HepG2 (cell line): ENCODE measurements at regions not wholly inside any gene's neighbourhood (a gene's known extent, or its start where the extent isn't known, plus 50 kb on each side); places are given as distances from the start of the nearest gene placed in this dataset.

Experiments used
- ATAC-seq: fragments of 200-7000 bp; cut with Tn5 transposase; 3 replicates; pipeline ENCODE4 v1.9.1; 2020; ENCODE audit warnings: mild to moderate bottlenecking, moderate library complexity
- BruUV-seq: library from RNA; stranded (reverse); fragments of 400-500 nt; replicated peaks from 2 replicates; lab custom pipeline; 2021; lab: Mats Ljungman, UMichigan
- CTCF ChIA-PET: fragments of 300-600 bp; formaldehyde crosslinking; extraction: SDS; loops from one replicate; lab custom pipeline; 2021; ENCODE audit warnings: low total read pairs, inconsistent platforms, low intra/inter-chr PET ratio; lab: Yijun Ruan, JAX
- POLR2A ChIA-PET: fragments of 350-600 bp; sonication (Branson Sonifier 250); formaldehyde crosslinking; loops from one replicate; lab custom pipeline; 2020; ENCODE audit warnings: antibody characterized with exemption, inconsistent platforms; lab: Yijun Ruan, JAX
- DNase-seq: peaks from one replicate; pipeline ENCODE4 v3.0.0-alpha.2; 2015; ENCODE audit warnings: low spot score
- FAIRE-seq: peaks from 3 replicates; lab custom pipeline; 2011; peaks lifted over from hg19 to GRCh38; lab: Jason Lieb, UNC
- H2AFZ ChIP-seq: one replicate; pipeline ENCODE4 v1.6.1; 2011; ENCODE audit warnings: low read length, inconsistent platforms
- H3K27ac ChIP-seq: fragments of 300-600 bp; 3 replicates; pipeline ENCODE4 v1.8.0; 2011; ENCODE audit warnings: mixed run types, mild to moderate bottlenecking, mixed read lengths, low read length, inconsistent platforms; ENCODE audit not compliant: insufficient read depth; ENCODE audit errors: extremely low read length
- H3K27me3 ChIP-seq, 2 experiments: fragments of 200-600 bp in 1 of 2; 2 replicates in 1 of 2; 3 replicates in 1 of 2; pipeline versions ENCODE4 v1.6.0 to v1.8.0; 2011; ENCODE audit warnings: low read length in 2 of 2, mild to moderate bottlenecking in 2 of 2, moderate library complexity in 2 of 2, inconsistent platforms in 1 of 2; ENCODE audit not compliant: insufficient read depth in 2 of 2, control insufficient read depth in 1 of 2
- H3K36me3 ChIP-seq, 2 experiments: fragments of 200-600 bp in 1 of 2; replicated peaks in 1 of 2; 2 replicates in 1 of 2; 3 replicates in 1 of 2; pipeline versions ENCODE4 v1.5.1 to v1.8.0; 2011; ENCODE audit warnings: low read length in 2 of 2, inconsistent platforms in 1 of 2; ENCODE audit not compliant: insufficient read depth in 2 of 2, control insufficient read depth in 1 of 2
- H3K4me1 ChIP-seq: 2 replicates; pipeline ENCODE4 v1.5.1; 2012; ENCODE audit warnings: low read length, inconsistent platforms; ENCODE audit not compliant: insufficient read depth
- H3K4me2 ChIP-seq: 2 replicates; pipeline ENCODE4 v1.6.0; 2011; ENCODE audit warnings: low read depth, low read length, inconsistent platforms
- H3K4me3 ChIP-seq, 3 experiments: fragments of 200-600 bp in 1 of 3; sonication (generic), shearing (Covaris generic) in 1 of 3; replicated peaks in 1 of 3; 2 replicates each; pipeline ENCODE4 v1.5.1; 2011 to 2016; ENCODE audit warnings: low read length in 3 of 3, inconsistent platforms in 2 of 3, low read depth in 2 of 3, mild to moderate bottlenecking in 2 of 3, control low read depth in 1 of 3, mixed read lengths in 1 of 3; ENCODE audit not compliant: insufficient read depth in 1 of 3
- H3K79me2 ChIP-seq: one replicate; pipeline ENCODE4 v1.6.1; 2011; ENCODE audit warnings: low read length, inconsistent platforms; ENCODE audit not compliant: insufficient read depth
- H3K9ac ChIP-seq: 2 replicates; pipeline ENCODE4 v1.6.0; 2011; ENCODE audit warnings: mild to moderate bottlenecking, low read depth, low read length, inconsistent platforms; ENCODE audit not compliant: insufficient read depth
- H3K9me3 ChIP-seq: 2 replicates; pipeline ENCODE4 v1.5.1; 2012; ENCODE audit warnings: mild to moderate bottlenecking, low read length
- H4K20me1 ChIP-seq: 2 replicates; pipeline ENCODE4 v1.6.0; 2011; ENCODE audit warnings: inconsistent platforms, mild to moderate bottlenecking, low read length, moderate library complexity; ENCODE audit not compliant: insufficient read depth
- HNF4A ChIP-seq: sonication (generic); formaldehyde crosslinking; IDR thresholded peaks from 2 replicates; pipeline ENCODE4 v1.4.0; 2020; ENCODE audit warnings: missing genetic modification reagents
- HNRNPH1 ChIP-seq: fragments of 200-400 bp; formaldehyde crosslinking; optimal IDR thresholded peaks from 2 replicates; pipeline ENCODE3; 2017; ENCODE audit warnings: mild to moderate bottlenecking, low read depth, low read length
- MZF1 ChIP-seq: sonication (generic); formaldehyde crosslinking; IDR thresholded peaks from 2 replicates; pipeline ENCODE4 v1.8.1; 2023; ENCODE audit warnings: mild to moderate bottlenecking, missing genetic modification reagents, borderline replicate concordance
- SP5 ChIP-seq: IDR thresholded peaks from 2 replicates; pipeline ENCODE4 v1.6.1; 2016; ENCODE audit warnings: low read depth, borderline replicate concordance
- SRSF9 ChIP-seq: fragments of 200-400 bp; formaldehyde crosslinking; IDR thresholded peaks from 2 replicates; pipeline ENCODE4 v1.6.1; 2018; ENCODE audit warnings: borderline replicate concordance, mild to moderate bottlenecking, low read depth, low read length; ENCODE audit not compliant: insufficient read depth, poor library complexity, severe bottlenecking
- WGBS: methylation state at CpG from one replicate; pipeline ENCODE4 v1.1.6; 2017; ENCODE audit warnings: low lambda C conversion rate; 5-methylcytosine and 5-hydroxymethylcytosine counted together
- in situ Hi-C: cut with HindIII; loops from 2 replicates; pipeline ENCODE4 v1.10.0; 2017; ENCODE audit warnings: low pct_unique_long_range_greater_than_20kb; ENCODE audit not compliant: extremely low pct_ligation_motif_present
- intact Hi-C: fragments of 100-400 bp; cut with micrococcal nuclease; formaldehyde crosslinking; loops from one replicate; pipeline ENCODE4 v1.10.0; 2022; ENCODE audit not compliant: unreplicated experiment
- TF ChIP-seq, protein P1 (sequence below): sonication (generic); formaldehyde crosslinking; IDR thresholded peaks from 2 replicates; pipeline ENCODE4 v1.5.0; 2020; ENCODE audit warnings: mild to moderate bottlenecking, missing genetic modification reagents, moderate library complexity

DNA sequence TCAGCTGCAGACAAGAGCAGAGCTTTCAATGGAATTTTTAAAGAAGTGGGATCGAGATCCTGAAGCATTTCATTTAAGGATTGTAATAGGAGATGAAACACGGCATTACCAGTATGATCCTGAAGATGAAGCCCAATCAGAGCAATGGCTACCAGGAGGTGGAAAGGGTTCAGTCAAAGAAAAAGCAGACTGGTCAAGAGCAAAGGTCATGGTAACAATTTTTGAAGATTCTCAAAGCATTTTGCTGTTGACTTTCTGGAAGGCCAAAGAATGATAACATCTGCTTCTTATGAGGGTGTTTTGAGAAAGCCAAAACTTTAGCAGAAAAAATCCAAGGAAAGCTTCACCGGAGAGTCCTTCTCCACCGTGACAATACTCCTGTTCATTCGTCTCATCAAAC lies 204.3 kb upstream of the EEA1 start:
- no peak for ATAC-seq
- Histone ChIP-seq H3K36me3 (no peaks in the 10 kb centered on the region), H4K20me1 (no peaks in the 10 kb centered on the region), H3K4me2 (no peak overlapping the region), H3K79me2 (no peaks in the 10 kb centered on the region), H3K4me3 (no peak overlapping the region), H2AFZ (no peak overlapping the region), H3K27me3 (no peaks in the 10 kb centered on the region), H3K27ac (no peak overlapping the region), H3K9me3 (no peaks in the 10 kb centered on the region), H3K4me1 (peaks cover 96% of the 10 kb centered on the region), H3K9ac (no peak overlapping the region)
- FAIRE-seq, result no peak
- no peak for DNase-seq
- ChIA-PET CTCF (no interaction called here), POLR2A (interaction anchor here (2.9 kb wide), 1 partner anchor 11 kb away, joined by 23 read pairs; no protein-coding TSS in a partner anchor)
- no peak for TF ChIP-seq HNRNPH1
- TF ChIP-seq MZF1 (CRISPR knock-in tag), result no peak
- no peak for TF ChIP-seq SP5 (CRISPR knock-in tag)
- no peak for TF ChIP-seq SRSF9
- TF ChIP-seq, protein P1, sequence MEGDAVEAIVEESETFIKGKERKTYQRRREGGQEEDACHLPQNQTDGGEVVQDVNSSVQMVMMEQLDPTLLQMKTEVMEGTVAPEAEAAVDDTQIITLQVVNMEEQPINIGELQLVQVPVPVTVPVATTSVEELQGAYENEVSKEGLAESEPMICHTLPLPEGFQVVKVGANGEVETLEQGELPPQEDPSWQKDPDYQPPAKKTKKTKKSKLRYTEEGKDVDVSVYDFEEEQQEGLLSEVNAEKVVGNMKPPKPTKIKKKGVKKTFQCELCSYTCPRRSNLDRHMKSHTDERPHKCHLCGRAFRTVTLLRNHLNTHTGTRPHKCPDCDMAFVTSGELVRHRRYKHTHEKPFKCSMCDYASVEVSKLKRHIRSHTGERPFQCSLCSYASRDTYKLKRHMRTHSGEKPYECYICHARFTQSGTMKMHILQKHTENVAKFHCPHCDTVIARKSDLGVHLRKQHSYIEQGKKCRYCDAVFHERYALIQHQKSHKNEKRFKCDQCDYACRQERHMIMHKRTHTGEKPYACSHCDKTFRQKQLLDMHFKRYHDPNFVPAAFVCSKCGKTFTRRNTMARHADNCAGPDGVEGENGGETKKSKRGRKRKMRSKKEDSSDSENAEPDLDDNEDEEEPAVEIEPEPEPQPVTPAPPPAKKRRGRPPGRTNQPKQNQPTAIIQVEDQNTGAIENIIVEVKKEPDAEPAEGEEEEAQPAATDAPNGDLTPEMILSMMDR (CRISPR knock-in tag), result no peak
- peak; percentile 10; the same call in 1 of the 2 replicates for TF ChIP-seq HNF4A (CRISPR knock-in tag)
- in situ Hi-C loops (loop anchor here (25.0 kb wide), 1 partner anchor 254 kb away; the partner anchor contains the start of gene NUDT4), intact Hi-C loops (no loop called here)
- BruUV-seq, result no TSS peak
- WGBS, result 98% methylated on average over 5 of the region's 5 CpGs
